Glutamatergic neuron (in vitro differentiated cells): ENCODE measurements at regions not wholly inside any gene's neighbourhood (a gene's known extent, or its start where the extent isn't known, plus 50 kb on each side); places are given as distances from the start of the nearest gene placed in this dataset.
"Not testable (repeated sequence)": the region's sequence is repeated elsewhere in the genome, so short reads cannot be mapped to it uniquely, and the experiment has no call there.

ENCODE experiments used
- DNase-seq: peaks from one replicate; pipeline ENCODE4 v3.0.0; 2022
- H3K27ac Mint-ChIP-seq: one replicate; pipeline ENCODE4 v1.8.0; 2020; ENCODE audit warnings: mild to moderate bottlenecking, mixed read lengths, inconsistent platforms; ENCODE audit not compliant: unreplicated experiment
- H3K27me3 Mint-ChIP-seq: one replicate; pipeline ENCODE4 v1.8.0; 2020; ENCODE audit warnings: mild to moderate bottlenecking, moderate library complexity, mixed read lengths, inconsistent platforms; ENCODE audit not compliant: unreplicated experiment
- H3K36me3 Mint-ChIP-seq: one replicate; pipeline ENCODE4 v1.8.0; 2020; ENCODE audit warnings: mild to moderate bottlenecking, mixed read lengths, inconsistent platforms; ENCODE audit not compliant: unreplicated experiment
- H3K4me1 Mint-ChIP-seq: one replicate; pipeline ENCODE4 v1.8.0; 2020; ENCODE audit warnings: mild to moderate bottlenecking, low read depth, mixed read lengths, inconsistent platforms; ENCODE audit not compliant: unreplicated experiment
- H3K4me3 Mint-ChIP-seq: one replicate; pipeline ENCODE4 v1.8.0; 2020; ENCODE audit warnings: mild to moderate bottlenecking, mixed read lengths, inconsistent platforms; ENCODE audit not compliant: unreplicated experiment
- H3K9me3 Mint-ChIP-seq: one replicate; pipeline ENCODE4 v1.8.0; 2020; ENCODE audit warnings: mild to moderate bottlenecking, moderate library complexity, mixed read lengths, inconsistent platforms; ENCODE audit not compliant: unreplicated experiment
- TF ChIP-seq, protein P1 (sequence below): fragments of 200-600 bp; sonication (generic); IDR thresholded peaks from one replicate; pipeline ENCODE4 v1.5.0; 2021; ENCODE audit not compliant: partially characterized antibody, unreplicated experiment

DNA sequence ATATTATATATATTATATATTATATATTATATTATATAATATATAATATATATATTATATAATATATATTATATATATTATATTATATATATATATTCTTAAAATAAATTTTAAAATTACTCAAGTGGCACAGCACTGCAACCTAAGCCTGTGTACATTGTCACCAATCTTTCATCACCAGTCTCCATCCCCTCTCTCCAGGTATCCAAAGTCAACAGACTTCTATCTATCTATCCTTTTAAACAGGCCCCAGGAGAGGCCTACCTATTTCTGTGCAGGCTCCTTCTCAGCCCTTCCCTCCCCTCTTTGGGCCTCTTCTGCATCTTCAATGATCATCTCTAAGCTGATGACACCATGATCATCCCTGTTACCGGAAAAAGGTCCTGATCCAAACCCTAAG is 111.7 kb downstream of the RHOU start:
- Mint-ChIP-seq H3K4me3 (no peak overlapping the region), H3K27ac (no peak overlapping the region), H3K36me3 (peaks cover 17% of the 10 kb centered on the region), H3K9me3 (peaks cover 11% of the 10 kb centered on the region), H3K4me1 (peaks cover 22% of the 10 kb centered on the region), H3K27me3 (peaks cover 2% of the 10 kb centered on the region)
- no peak for DNase-seq
- TF ChIP-seq, protein P1, sequence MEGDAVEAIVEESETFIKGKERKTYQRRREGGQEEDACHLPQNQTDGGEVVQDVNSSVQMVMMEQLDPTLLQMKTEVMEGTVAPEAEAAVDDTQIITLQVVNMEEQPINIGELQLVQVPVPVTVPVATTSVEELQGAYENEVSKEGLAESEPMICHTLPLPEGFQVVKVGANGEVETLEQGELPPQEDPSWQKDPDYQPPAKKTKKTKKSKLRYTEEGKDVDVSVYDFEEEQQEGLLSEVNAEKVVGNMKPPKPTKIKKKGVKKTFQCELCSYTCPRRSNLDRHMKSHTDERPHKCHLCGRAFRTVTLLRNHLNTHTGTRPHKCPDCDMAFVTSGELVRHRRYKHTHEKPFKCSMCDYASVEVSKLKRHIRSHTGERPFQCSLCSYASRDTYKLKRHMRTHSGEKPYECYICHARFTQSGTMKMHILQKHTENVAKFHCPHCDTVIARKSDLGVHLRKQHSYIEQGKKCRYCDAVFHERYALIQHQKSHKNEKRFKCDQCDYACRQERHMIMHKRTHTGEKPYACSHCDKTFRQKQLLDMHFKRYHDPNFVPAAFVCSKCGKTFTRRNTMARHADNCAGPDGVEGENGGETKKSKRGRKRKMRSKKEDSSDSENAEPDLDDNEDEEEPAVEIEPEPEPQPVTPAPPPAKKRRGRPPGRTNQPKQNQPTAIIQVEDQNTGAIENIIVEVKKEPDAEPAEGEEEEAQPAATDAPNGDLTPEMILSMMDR: no peak

GRCh38 chr1:228847451-228847850 is 112.2 kb downstream of the RHOU start:
- not testable (repeated sequence) for H3K4me3 Mint-ChIP-seq, H3K27ac Mint-ChIP-seq, DNase-seq, H3K27me3 Mint-ChIP-seq
- peaks cover 25% of the 10 kb centered on the region for H3K4me1 Mint-ChIP-seq
- H3K9me3 Mint-ChIP-seq: peaks cover 11% of the 10 kb centered on the region
- peaks cover 17% of the 10 kb centered on the region for H3K36me3 Mint-ChIP-seq

GRCh38 chr1:228848406-228848805 is 113.1 kb downstream of the RHOU start:
- Mint-ChIP-seq H3K4me3 (no peak overlapping the region), H3K27me3 (peaks cover 2% of the 10 kb centered on the region)

DNA sequence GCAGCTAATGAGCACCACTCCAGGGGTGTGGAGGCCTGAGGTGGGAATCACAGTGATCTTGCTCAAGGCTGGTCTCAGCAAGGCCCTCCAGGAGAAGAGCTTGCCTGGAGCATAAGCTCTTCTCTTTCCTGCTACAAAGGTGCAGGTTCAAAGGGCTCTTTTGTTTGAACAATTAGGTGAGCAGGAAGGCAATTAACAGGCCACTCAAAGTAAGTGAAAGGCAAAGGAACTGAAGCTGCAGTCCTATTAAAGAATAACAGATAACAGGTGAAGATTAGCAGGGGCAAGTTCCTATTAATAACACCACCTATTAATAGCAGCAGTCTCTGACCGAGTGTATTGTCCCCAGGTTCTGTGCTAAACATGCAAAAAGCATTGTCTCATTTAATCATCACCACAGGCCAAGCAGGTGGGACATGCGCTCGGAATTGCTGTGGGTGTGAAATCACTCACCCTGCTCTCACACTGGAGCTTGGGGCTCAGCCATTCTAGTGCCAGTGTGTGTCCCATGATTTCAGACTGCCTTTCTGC is 113.8 kb downstream of the RHOU start:
- H3K36me3 Mint-ChIP-seq: peaks cover 7% of the 10 kb centered on the region
- peaks cover 2% of the 10 kb centered on the region for H3K27me3 Mint-ChIP-seq
- no peak overlapping the region for H3K27ac Mint-ChIP-seq
- H3K4me1 Mint-ChIP-seq: peaks cover 34% of the 10 kb centered on the region
- no peak for DNase-seq
- peaks cover 7% of the 10 kb centered on the region for H3K9me3 Mint-ChIP-seq
- TF ChIP-seq, protein P1: no peak
- no peak overlapping the region for H3K4me3 Mint-ChIP-seq

More at GRCh38 chr1:228848406-228848805, 113.1 kb downstream of the RHOU start:
- TF ChIP-seq, protein P1: no peak
- H3K9me3 Mint-ChIP-seq: peaks cover 7% of the 10 kb centered on the region
- H3K36me3 Mint-ChIP-seq: peaks cover 9% of the 10 kb centered on the region
- no peak for DNase-seq
- peaks cover 29% of the 10 kb centered on the region for H3K4me1 Mint-ChIP-seq
- H3K27ac Mint-ChIP-seq: no peak overlapping the region

GRCh38 chr1:228850141-228851100 is 115.1 kb downstream of the RHOU start:
- Mint-ChIP-seq H3K27ac (peak overlapping the region; percentile 60), H3K9me3 (peaks cover 5% of the 10 kb centered on the region), H3K4me1 (peaks cover 35% of the 10 kb centered on the region), H3K36me3 (peaks cover 4% of the 10 kb centered on the region), H3K4me3 (peak overlapping the region; percentile 37), H3K27me3 (peaks cover 2% of the 10 kb centered on the region)
- TF ChIP-seq, protein P1: no peak
- no peak for DNase-seq
